ENCODE measurements at regions not wholly inside any gene's neighbourhood (a gene's known extent, or its start where the extent isn't known, plus 50 kb on each side); places are given as distances from the start of the nearest gene placed in this dataset.
"Not testable (repeated sequence)": the region's sequence is repeated elsewhere in the genome, so short reads cannot be mapped to it uniquely, and the experiment has no call there.

DNA sequence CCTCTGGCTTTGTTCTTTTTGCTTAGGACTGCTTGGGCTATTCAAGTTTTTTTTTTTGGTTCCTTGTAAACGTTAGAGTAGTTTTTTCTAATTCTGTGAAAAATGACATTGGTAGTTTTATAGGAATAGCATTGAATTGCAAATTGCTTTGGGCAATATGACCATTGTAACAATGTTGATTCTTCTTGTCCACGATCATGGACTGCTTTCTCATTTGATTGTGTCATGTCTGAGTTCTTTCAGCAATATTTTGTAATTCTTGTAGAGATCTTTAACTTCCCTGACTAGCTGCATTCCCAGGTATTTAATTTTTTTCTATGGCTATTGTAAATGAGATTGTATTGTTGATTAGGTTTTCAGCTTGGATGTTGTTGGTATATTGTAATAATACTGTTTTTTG is 286.2 kb upstream of the C1QTNF3 start:
- not testable (repeated sequence) for DNase-seq (ENCODE audit: low read depth)

DNA sequence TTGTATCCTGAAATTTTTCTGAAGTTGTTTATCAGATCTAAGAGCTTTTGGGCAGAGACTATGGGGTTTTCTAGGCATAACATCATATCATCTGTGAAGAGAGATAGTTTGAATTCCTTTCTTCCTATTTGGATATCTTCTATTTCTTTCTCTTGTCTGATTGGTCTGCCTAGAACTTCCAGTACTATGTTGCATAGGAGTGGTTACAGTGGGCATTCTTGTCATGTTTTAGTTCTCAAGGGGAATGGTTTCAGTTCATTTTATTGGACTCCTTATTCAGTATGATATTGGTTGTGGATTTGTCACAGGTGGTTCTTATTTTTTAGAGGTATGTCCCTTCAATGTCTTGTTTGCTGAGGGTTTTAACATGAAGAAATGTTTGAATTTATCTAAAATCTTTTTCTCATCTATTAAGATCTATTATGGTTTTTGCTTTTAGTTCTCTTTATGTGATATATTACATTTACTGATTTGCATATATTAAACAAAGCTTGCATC is 286.6 kb upstream of the C1QTNF3 start:
- peak; percentile 1 for DNase-seq (ENCODE audit: low read depth)

DNA sequence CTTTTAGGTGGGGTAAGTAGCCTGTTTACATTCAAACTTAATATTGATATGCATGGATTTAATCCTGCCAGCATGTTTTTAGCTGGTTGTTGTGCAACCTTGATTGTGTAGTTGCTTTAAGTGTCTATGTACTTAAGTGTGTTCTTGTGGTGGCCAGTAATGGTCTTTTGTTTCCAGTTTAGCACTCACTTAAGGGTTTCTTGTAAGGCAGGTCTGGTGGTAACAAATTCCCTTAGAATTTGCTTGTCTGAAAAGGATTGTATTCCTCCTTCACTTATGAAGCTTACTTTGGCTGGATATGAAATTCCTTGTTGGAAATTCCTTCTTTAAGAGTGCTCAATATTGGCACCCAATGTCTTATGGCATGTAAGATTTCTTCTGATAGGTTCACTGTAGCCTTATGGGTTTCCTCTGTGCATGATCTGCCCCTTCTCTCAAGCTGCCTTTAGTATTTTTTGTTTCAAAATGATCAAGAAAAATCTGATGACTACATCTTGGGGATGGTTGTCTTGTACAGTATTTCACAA is 289.0 kb upstream of the C1QTNF3 start:
- not testable (repeated sequence) for DNase-seq (ENCODE audit: low read depth)

DNA sequence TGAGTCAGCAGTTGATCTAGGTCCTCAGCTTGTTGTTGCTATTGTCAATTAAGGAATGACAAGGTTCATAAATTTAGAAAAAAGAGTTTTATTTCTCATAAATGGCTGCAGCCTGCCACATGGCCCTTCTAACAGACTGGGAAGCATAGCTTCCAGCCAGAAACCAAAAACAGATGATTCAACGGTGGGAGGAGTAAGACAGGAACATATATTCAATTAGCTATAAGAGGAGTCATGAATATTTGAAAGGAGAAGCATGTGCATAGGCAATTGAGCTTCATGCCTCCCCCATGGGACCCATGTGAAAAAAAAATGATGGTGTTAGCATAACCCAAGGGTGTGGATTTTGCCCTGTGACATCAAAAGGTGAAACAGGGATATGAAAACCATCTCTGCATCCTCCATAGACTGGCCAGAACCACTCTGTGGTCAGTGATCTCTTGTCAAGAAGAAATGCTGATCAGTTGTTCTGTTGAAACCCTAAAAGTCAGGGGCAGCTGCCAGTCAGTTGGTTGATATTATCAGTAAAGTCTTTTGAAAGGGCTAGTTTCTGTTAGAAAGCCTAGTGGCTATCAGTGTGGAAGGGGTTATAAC is 296.5 kb upstream of the C1QTNF3 start:
- not testable (repeated sequence) for DNase-seq (ENCODE audit: low read depth)

DNA sequence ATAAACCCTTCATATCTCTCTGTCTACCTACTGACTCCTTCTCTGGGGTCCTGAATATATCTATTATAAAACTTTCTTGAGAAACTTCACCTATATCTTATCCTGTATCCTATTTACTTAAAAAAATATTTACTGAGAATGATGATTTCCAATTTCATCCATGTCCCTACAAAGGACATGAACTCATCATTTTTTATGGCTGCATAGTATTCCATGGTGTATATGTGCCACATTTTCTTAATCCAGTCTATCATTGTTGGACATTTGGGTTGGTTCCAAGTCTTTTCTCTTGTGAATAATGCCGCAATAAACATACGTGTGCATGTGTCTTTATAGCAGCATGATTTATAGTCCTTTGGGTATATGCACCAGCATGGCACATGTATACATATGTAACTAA is 301.7 kb upstream of the RAI14 start:
- not testable (repeated sequence) for DNase-seq (ENCODE audit: low read depth)

DNA sequence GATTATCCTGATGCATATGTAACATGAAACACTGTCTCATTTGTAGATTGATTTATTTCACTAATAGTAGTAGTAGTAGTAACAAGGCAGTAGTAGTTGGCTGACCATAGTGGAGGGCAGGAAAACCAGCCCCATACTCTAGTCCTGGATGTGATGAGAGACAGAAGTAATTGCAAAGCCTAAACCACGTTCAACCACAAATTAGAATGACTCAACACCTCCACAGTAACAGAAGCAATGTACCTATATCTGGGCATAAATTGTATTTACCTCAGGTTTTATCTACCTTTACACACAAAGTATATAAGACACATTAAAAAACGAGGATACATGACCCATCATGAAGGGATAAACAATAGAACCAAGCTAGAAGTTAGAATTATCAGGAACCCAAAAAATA is 284.7 kb upstream of the RAI14 start:
- not testable (repeated sequence) for DNase-seq (ENCODE audit: low read depth)

DNA sequence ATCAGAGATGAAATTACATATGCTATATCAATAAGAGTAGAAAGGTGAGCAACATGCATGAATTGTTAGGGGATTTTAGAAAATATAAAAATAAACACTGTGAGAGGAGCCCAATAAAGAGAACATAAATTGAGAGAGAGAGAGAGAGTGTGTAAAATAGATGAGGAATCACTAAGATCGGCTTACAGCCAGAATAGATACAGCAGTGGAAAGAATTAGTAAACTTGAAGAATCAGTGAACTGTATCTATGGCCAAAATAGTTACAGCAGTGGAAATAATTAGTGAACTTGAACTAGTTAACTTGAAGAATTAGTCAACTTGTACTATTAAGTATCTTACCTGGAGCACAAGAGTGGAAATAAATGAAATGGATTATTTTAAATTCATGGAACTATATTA is 284.3 kb upstream of the RAI14 start:
- not testable (repeated sequence) for DNase-seq (ENCODE audit: low read depth)

DNA sequence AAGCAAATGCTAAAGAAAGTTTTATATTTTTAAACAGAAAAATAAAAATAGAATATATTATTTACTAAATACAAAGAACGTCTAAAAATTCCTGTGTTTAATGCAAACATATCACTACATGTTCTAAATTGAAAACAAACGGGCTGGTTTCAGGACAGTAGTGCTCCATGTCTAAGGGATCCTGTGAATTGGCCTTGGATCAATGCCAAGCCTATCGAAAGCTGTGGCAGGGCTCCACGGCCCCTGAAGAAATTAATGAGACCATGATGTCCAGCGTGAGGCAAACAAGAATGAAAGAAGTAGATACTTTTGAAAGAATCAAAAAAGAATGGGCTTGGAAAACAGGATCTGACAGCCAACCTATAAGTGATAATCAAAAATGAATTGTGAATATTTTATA is 283.4 kb upstream of the RAI14 start:
- DNase-seq (ENCODE audit: low read depth) = not testable (repeated sequence)

DNA sequence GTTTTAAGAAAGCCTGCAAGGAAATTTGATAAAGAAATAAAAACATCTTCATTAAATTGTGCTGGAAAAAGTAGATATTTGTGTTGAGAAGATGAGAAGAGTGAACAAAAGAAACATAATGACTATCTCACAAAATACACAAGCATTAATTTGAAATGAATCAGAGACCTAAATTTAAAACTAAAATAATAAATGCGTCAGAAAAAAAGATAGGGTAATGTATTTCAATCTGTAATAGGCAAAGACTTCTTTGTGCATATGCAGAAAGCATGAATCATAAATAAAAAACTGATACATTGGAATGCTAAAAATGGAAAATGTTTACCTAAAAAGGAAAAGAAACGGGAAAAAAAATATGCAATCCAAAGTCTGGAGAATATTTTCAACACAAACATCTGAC is 278.5 kb upstream of the RAI14 start:
- DNase-seq (ENCODE audit: low read depth) = not testable (repeated sequence)

DNA sequence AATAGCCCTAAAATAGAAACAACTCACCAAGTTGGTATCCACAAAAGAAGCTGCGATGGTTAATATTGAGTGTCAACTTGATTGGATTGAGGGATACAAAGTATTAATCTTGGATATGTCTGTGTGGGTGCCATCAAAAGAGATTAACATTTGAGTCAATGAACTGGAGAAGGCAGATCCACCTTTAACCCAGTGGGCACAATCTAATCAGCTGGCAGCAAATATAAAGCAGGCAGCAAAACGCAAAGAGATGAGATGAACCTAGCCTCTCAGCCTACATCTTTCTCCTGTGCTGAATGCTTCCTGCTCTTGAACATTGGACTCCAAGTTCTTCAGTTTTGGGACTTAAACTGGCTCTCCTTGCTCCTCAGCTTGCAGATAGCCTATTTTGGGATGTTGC is 277.6 kb upstream of the RAI14 start:
- DNase-seq (ENCODE audit: low read depth) = not testable (repeated sequence)

DNA sequence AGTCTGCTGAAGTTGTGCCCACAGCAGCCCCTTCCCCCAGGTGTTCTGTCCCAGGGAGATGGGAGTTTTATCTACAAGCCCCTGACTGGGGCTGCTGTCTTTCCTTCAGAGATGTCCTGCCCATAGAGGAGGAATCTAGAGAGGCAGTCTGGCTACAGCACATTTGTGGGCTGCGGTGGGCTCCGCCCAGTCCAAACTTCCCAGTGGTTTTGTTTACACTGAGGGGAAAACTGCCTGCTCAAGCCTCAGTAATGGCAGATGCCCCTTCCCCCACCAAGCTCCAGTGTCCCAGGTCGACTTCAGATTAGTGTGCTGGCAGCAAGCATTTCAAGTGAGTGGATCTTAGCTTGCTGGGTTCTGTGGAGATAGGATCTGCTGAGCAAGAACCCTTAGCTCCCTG is 267.4 kb upstream of the RAI14 start:
- not testable (repeated sequence) for DNase-seq (ENCODE audit: low read depth)

DNA sequence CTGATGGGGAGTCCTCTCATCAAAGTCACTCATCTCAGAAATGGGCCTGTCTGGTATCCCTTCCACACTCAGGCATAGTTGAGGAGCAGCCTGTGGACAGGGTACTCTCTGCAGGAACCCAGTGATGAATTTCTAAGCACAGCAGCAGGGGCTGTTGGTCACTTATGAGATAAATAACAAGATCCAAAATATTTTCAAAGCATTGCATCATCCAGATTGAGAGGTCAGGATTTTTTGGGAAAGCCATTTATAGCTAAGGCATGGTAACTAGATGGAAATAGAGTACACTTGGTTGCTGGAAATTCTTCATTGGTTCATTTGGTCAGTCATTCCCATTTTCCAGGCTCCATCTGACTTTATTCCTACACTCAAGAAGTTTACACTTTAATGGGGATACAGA is 246.8 kb upstream of the RAI14 start:
- no peak for DNase-seq (ENCODE audit: low read depth)

DNA sequence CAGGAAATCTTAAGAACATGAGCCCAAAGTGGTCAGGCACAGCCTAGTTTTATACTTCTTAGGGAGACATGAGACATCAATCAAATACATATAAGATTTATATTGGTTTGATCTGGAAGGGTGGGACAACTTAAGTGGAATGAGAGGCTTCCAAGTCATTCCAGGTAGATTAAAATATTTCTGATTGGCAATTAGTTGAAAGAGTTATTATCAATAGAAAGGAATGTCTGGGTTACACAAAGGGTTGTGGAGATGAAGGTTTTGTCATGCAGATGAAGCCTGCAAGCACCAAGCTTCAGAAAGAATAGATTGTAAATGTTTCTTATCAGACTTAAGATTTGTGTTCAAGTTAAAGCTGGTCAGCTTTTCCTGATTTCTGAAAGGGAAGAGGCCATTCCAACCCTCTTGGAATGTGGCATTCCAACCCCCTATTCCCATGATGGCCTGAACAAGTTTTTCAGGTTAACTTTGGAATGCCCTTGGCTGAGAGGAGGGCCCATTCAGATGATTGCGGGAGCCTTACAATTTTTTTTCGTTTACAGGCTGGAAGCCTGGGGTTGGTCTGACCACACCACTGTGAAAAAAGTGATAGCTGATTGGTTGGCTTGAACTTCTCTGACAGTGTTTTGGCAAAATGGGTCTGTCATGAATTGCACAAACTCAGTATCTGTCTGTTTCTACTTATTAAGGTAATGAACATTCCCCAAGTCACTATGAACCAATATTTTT is 245.6 kb upstream of the RAI14 start:
- DNase-seq (ENCODE audit: low read depth) = peak; percentile 15

DNA sequence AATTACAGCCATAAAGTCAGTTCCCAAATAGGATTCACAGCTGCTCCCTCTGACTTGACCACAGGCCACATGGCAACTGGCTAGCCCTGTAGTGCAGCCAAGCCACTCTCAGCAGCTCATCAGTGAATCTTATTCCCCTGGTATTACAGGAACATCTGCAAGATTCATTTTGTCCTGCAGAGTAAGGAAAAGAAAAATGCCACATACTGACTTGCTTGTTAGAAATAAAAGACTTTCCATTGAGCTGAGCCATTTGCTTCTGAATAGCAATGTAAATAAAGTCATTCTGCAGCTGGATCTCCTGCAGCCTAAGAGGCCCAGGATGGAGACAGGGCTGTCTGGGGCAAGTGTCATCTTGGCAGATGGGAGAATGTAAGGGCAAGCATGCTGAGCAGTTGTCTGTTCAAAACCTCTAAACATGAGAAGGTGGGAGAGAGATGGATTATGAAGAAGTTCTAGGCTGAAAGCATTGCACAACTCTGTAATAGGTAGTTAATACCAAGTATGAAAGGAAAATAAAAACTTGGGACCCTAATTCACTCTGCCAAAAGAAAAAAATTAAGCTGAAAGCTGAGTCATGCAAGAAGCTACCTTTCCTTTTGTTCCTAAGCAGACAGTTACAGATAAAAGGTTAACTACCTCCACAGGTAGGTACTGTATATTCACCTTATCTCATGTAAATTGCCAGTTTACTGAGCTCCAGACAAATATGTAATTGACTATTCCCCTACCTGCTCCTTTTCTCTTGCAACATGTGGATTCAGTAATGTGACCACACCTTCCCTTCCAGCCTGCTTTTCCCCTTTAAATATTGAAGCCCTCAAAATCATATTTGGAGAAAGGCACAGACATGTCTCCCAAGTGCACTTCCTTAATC is 244.4 kb upstream of the RAI14 start:
- DNase-seq (ENCODE audit: low read depth) = peak; percentile 34

DNA sequence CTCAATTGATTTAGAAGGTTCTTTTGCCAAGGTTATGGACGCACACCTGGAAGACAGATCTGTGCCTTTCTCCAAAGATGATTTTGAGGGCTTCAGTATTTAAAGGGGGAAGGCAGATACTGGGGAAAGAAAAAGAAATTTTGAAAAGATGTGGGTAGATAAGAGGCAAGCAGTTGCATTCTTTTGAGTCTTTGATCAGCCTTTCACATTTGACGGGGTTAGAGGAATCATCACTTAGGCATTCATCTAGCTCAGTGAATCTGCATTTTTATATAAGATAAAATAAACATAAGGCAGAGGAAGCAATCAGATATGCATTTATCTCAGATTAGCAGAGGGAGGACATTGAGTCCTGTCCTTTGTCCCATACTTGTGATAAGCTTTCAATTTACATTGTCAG is 243.4 kb upstream of the RAI14 start:
- no peak for DNase-seq (ENCODE audit: low read depth)

DNA sequence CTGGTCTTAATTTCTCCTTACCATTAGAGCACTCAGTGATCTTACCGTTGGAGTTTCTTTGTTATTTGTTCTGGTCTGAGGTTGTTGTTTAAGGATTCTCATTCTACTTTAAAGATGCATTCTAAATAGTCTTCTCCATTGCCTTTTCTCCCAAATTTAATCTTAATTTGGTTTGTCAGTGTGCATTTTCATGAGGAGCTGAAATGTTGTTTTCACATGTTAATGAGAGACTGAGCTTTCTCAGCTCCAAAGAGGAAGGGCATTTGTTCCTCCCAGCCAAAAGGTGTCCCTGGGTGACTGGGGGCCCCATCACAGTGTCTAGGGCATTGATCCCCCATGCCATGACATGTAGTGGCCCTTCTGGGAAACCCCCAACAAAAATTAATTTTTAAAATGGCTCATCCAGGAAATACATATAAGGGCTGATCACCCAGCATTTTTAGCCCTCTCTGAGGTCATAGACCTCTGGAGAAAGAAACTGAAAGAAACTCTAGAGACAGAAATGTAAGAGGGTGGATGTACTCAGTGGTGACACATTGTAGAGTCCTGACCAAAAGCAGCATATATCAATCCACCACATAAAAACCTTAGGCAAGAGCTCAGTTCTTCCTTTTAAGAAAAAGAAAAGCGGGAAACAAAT is 240.4 kb upstream of the RAI14 start:
- DNase-seq (ENCODE audit: low read depth) = no peak

DNA sequence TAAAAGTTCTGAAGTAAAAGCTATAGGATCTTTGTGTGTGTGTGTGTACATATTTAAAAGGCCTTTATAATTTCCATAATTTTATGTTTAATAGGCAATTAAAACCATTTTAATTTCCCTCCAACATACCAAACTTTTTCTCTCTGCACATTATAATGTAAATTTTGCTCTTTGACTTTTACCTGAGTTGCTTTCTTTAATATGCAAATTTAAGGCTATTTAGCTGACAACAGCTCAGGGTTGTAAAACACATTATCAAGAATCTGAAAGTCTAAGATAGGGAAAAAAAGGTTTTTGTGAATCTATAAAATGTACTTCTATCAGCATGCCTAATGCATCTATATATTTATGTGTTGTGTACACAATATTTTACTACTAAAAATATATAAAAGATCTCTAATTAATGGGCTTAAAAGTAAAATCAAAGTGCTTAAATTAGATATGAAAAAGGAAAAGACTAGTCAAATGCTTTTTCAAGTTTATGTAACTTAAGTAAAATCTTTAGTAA is 239.6 kb upstream of the RAI14 start:
- no peak for DNase-seq (ENCODE audit: low read depth)

DNA sequence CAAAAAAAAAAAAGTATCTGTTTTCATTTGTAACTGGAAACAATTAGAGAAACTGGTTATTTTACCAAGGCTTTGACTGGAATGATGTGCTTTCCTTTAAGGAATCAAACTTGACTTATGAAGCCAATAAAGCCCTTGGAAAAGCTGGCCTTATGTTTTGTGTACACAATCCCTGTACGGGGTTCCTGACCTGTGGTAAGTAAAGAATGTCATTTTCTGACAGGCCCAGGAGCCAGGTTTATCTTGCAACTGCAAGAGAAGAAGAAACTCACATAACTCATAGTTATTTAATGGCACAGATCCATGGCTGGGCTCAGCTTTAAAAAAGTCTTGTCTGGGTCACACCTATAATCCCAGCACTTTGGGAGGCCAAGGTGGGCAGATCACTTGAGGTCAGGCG is 235.9 kb upstream of the RAI14 start:
- not testable (repeated sequence) for DNase-seq (ENCODE audit: low read depth)

DNA sequence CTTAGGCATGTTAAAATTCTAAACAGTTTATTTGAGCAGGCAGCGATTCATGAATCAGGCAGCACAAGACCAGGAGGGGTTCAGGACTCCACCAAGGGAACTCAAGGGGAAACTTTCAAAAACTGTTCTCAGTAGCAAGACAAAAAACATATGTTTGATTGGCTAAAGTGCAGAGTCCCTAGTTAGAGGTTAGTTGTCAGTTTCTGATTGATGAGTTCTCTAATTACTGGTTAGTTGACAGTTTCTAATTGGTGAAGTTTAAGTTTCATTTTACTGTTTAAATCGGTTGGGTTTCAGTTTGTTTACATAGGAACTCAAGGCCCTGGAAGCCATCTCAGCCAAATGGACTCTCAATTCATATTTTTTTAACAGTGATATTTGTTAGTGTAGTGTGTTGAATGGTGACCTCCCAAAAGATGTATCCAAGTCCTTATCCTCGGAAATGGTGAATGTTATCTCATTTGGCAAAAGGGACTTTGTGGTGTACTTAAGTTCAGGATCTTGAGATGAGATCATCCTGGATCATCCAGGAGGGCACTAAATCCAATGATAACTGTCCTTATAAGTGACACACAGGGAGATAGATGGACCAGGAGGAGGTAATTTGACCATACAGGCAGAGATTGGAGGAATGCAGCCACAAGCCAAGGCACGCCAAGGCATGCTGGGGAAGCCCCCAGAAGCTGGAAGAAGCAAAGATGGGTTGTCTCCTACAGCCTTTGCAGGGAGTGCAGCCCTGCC is 219.2 kb upstream of the RAI14 start:
- no peak for DNase-seq (ENCODE audit: low read depth)

DNA sequence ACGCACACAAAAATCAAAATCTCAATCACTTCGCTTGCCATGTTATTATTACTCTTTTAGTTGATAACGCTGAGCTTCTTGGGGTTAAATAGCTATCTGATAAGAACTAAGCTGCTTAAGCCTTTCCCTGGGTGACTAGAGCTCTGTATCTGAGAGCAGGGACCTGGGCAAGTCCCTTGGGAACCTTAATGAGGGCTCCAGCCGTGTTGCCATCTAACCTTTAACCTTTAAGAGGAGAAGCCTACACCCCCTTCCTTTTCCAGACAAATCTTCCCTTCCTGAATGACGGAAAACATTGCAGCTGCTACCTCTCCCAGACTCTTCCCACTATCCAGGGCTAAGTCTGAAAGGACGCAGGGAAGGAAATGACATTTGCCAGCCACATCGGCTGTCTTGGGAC is 216.5 kb upstream of the RAI14 start:
- no peak for DNase-seq (ENCODE audit: low read depth)

DNA sequence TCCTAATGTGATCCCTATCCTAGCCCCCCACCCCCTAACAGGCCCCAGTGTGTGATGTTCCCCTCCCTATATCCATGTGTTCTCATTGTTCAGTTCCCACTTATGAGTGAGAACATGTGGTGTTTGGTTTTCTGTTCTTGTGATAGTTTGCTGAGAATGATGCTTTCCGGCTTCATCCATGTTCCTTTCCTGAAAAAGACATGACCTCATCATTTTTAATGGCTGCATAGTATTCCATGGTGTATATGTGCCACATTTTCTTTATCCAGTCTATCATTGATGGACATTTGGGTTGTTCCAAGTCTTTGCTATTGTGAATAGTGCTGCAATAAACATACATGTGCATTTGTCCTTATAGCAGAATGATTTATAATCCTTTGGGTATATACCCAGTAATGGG is 214.4 kb upstream of the RAI14 start:
- not testable (repeated sequence) for DNase-seq (ENCODE audit: low read depth)

Measured in fibroblast of gingiva (primary cell).